ENCODE measurements at regions not wholly inside any gene's neighbourhood (a gene's known extent, or its start where the extent isn't known, plus 50 kb on each side); places are given as distances from the start of the nearest gene placed in this dataset.

- no peak for DNase-seq (ENCODE audit: low read depth, low spot score)
These were observed 205.6 kb upstream of the SOX5 start for GRCh38 chr12:24155042-24155441.

GRCh38 chr12:24153079-24153478 is 203.6 kb upstream of the SOX5 start:
- DNase-seq (ENCODE audit: low read depth, low spot score): no peak

- DNase-seq (ENCODE audit: low read depth, low spot score): no peak
These were observed 202.8 kb upstream of the SOX5 start for GRCh38 chr12:24152270-24152669.

GRCh38 chr12:24143928-24144327 is 194.5 kb upstream of the SOX5 start:
- DNase-seq (ENCODE audit: low read depth, low spot score): no peak

- no peak for DNase-seq (ENCODE audit: low read depth, low spot score)
These were observed 189.6 kb upstream of the SOX5 start for GRCh38 chr12:24139035-24139434.

GRCh38 chr12:24138041-24138440 is 188.6 kb upstream of the SOX5 start:
- DNase-seq (ENCODE audit: low read depth, low spot score): no peak

GRCh38 chr12:24135158-24135850 is 185.8 kb upstream of the SOX5 start:
- no peak for DNase-seq (ENCODE audit: low read depth, low spot score)

- peak; percentile 64 for DNase-seq (ENCODE audit: low read depth, low spot score)
These were observed 184.6 kb upstream of the SOX5 start for GRCh38 chr12:24134092-24134491.

- DNase-seq (ENCODE audit: low read depth, low spot score): peak; percentile 8
These were observed 183.9 kb upstream of the SOX5 start for GRCh38 chr12:24133384-24133783.

- DNase-seq (ENCODE audit: low read depth, low spot score): no peak
These were observed 178.7 kb upstream of the SOX5 start for GRCh38 chr12:24127919-24128721.

- DNase-seq (ENCODE audit: low read depth, low spot score): no peak
These were observed 175.8 kb upstream of the SOX5 start for GRCh38 chr12:24125280-24125679.

GRCh38 chr12:24121911-24122310 is 172.4 kb upstream of the SOX5 start:
- DNase-seq (ENCODE audit: low read depth, low spot score): peak; percentile 24

- no peak for DNase-seq (ENCODE audit: low read depth, low spot score)
These were observed 169.2 kb upstream of the SOX5 start for GRCh38 chr12:24118668-24119067.

- DNase-seq (ENCODE audit: low read depth, low spot score): no peak
These were observed 167.1 kb upstream of the SOX5 start for GRCh38 chr12:24116548-24116947.

- peak; percentile 25 for DNase-seq (ENCODE audit: low read depth, low spot score)
These were observed 164.2 kb upstream of the SOX5 start for GRCh38 chr12:24113701-24114100.

- DNase-seq (ENCODE audit: low read depth, low spot score): peak; percentile 52
These were observed 162.1 kb upstream of the SOX5 start for GRCh38 chr12:24111616-24112015.

GRCh38 chr12:24111086-24111485 is 161.6 kb upstream of the SOX5 start:
- DNase-seq (ENCODE audit: low read depth, low spot score): peak; percentile 10

GRCh38 chr12:24109381-24110039 is 160.0 kb upstream of the SOX5 start:
- DNase-seq (ENCODE audit: low read depth, low spot score): peak; percentile 40

GRCh38 chr12:24102676-24103075 is 153.2 kb upstream of the SOX5 start:
- DNase-seq (ENCODE audit: low read depth, low spot score): no peak

- no peak for DNase-seq (ENCODE audit: low read depth, low spot score)
These were observed 150.1 kb upstream of the SOX5 start for GRCh38 chr12:24099576-24099975.

- DNase-seq (ENCODE audit: low read depth, low spot score): no peak
These were observed 145.8 kb upstream of the SOX5 start for GRCh38 chr12:24095245-24095644.

- DNase-seq (ENCODE audit: low read depth, low spot score): no peak
These were observed 140.0 kb upstream of the SOX5 start for GRCh38 chr12:24089510-24089890.
